GM21515 (cell line): ENCODE measurements at regions not wholly inside any gene's neighbourhood (a gene's known extent, or its start where the extent isn't known, plus 50 kb on each side); places are given as distances from the start of the nearest gene placed in this dataset.

Experiments
- ATAC-seq: cut with Tn5 transposase; IDR thresholded peaks from one replicate; pipeline ENCODE4 v1.9.1; 2021; ENCODE audit not compliant: unreplicated experiment

- ATAC-seq: no peak
Observed at GRCh38 chr1:96962751-96963211, 241.2 kb downstream of the PTBP2 start.

DNA sequence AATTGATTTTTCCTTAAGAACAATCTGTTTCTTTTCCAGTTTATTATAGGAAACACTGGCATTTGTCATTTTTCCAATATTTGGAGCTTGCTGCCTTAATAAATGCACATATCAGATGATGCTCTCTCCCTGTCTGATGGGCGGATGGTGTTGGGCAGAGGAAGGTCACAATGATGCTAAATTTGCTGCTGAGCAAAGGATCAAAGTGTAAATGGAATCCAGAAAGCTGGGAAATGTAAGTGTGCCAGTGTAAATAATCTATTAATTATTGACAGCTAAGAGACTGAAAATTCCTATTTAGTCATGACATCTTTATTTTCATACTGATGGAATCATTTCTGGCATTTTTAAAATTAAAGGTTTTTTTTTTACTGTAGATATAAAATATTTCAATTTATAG, 243.2 kb downstream of the PTBP2 start:
- ATAC-seq: no peak

DNA sequence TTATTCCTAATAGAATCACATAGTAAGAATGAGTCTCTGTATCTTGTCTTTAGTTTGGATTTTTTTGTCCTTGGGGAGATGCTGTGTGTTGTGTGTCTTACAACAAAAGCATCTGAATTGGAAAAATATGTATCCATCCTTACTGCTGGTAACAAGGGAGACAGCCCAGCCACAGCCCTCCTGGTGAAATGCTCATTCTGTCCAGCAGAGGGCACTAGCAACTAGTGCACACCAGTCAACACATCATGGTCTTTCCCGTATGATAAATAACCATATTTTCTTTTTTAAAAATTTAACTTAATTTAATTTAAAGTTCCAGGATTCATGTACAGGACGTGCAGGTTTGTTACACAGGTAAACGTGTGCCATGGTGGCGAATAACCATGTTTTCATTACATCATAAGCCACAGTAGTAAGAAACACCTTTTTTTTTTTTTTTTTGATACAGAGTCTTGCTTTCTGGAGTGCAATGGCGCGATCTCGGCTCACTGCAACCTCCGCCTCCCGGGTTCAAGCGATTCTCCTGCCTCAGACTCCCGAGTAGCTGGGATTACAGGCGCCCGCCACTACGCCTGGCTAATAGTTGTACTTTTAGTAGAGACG, 245.1 kb downstream of the PTBP2 start:
- ATAC-seq: peak; percentile 97

GRCh38 chr1:96967311-96967710, 245.7 kb downstream of the PTBP2 start:
- ATAC-seq: no peak

GRCh38 chr1:96968541-96968940, 247.0 kb downstream of the PTBP2 start:
- ATAC-seq: no peak

DNA sequence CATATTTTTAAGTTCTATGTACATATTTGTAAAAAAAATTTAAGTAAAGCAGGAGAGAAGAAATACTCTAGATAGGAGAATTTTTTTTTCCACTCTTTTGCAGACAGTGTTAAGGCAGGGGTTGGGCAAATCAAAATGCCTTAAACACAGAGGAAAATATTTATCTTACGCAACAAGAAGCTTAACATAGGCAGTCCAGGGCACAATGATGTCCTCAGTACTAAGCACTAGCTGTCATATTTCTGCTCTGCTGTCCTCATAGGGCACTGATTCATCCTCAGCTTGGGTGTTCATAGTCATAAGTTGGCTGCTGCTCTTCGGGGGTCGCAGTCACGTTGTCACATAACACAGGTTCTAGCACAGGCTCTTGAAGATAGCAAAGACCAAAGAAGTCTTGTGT, 247.4 kb downstream of the PTBP2 start:
- ATAC-seq: no peak

DNA sequence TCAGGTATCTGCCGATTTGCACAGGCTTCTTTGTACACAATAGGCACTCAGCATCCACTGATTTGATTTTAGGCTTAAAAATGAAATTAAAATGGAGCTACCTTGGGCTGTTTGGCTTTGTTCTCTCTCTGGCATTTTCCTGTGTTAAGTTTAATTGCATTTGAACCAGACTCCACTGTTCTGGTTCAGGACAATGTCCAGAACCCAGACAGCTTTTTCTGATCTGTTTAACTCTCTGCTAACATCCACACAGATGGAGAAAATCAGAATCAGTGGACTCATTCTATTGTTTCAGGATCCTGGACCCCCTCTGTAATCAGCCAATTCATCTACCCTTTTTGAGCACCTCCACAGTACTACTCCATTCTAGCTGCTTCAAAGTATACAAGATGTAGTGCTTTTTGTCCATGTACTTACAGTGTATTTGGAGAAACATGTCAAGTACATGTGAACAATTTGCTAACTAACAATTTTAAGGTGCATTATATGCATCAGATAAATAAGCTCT, 248.1 kb downstream of the PTBP2 start:
- no peak for ATAC-seq

DNA sequence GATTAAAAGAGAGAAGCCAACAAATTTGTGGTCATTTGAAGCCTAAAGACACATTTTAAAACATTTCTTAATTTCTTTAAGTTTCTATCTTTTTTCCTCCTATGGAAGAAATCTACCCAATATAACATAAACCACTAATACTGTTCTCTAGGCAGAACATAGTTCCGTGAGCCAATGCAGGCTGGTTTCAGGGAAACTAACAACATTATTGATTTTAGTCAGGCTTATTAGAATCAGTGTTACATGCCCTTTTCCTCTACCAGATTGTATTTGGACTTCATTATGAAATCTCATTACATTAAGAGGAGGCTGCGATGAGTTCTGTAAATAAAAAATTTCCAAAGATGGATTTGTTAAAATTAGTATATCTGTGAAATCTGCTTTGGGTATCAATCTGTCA, 249.9 kb downstream of the PTBP2 start:
- no peak for ATAC-seq

- no peak for ATAC-seq
Observed at GRCh38 chr1:96971849-96972602, 250.4 kb downstream of the PTBP2 start.

- ATAC-seq: no peak
Observed at GRCh38 chr1:96973605-96974004, 252.0 kb downstream of the PTBP2 start.

DNA sequence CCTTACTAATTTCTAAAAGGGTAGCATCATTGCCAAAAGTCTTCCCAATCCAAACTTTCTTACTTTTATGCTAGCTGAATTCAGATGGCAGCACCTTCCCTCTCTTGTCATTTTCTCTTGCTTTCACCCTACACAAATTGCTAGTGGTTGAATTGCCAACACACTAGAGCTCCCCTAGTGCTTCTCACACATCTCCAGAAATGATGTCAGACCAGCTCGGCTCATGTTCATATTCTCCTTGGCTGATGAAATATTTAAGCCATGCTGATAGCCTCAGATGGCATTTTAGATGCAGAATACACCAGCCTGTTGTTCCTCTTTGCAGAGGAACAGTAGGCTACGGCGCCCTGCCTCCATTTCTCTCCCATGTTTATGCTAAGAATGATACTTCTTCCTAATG, 256.9 kb downstream of the PTBP2 start:
- ATAC-seq: no peak

GRCh38 chr1:96978901-96979300, 257.3 kb downstream of the PTBP2 start:
- ATAC-seq: no peak

GRCh38 chr1:96979304-96980268, 258.0 kb downstream of the PTBP2 start:
- no peak for ATAC-seq

DNA sequence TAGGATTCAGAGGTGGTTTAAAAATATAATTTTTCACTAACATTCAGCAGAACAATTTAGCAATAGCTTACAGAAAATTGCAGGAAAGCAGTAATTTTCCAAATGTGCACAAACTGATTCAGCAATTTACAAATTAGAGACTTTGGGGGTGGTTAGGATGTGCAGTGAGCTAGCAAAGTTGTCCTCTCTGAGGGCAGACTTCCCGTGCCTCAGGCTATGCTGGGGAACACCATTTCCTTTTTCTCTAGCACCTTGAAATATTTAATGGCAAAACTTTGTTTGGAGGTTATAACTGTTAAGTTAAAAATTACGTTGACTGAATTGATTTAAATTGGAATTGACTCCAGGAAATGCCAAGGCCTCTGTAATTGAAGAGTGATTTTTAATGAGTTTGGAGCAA, 258.9 kb downstream of the PTBP2 start:
- no peak for ATAC-seq

GRCh38 chr1:96981181-96981580, 259.6 kb downstream of the PTBP2 start:
- no peak for ATAC-seq

DNA sequence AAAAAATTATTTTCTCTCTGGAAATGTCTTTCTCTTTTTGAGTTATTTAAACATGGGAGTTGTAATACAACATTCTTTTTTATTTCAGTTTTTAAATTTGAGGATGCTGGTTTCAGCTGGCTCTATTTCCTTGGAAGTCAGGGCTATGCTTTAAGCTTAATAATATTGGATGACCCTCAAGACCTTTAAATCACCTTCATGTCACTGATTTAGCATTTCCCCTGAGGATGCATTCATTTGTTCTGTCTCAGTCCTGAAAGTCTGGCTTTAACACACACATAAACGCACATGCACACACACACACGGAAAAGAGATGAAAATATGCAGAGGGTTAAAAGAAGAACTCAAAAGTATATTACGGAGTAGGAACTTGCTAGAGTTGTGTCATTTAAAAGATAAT, 260.5 kb downstream of the PTBP2 start:
- no peak for ATAC-seq

DNA sequence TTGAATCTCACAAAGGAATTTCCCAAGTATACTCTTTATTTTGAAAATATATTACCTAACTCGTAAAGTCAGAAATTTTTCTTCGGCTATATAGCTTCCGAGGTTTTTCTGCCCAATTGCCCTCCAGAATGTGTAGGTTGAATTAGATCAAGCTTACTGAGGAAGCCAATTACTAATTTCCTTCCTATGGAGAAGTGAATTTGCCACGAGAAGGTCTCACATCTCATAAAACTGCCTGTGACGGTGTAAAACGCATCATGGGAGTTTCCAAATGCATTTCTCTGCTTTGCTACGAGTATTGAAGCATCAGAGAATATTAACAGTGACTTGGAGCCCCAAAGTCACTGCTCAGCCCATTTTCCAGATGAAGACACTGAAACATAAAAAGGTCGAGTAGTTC, 262.3 kb downstream of the PTBP2 start:
- ATAC-seq: no peak

DNA sequence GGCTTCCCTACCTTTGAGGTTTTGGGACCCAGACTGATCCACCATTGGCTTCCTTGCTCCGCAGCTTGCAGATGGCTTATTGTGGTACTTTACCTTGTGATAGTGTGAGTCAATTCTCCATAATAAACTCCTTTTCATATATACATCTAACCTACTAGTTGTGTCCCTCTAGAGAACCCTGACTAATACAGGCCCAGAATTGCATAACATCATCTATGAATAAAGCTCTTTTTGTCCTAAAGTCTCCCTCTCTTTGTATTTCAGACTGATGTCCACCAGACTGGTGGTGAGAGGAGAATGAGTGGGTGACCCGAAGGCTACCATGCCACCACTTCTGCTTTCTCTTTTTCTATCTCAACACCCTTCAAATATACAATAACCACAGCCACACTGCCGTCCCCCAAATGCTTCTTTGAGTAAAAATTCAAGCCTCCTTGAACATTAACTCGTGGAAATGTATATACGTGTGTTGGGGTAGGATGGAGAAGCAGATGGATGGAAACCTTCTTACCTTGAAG, 265.7 kb downstream of the PTBP2 start:
- no peak for ATAC-seq

DNA sequence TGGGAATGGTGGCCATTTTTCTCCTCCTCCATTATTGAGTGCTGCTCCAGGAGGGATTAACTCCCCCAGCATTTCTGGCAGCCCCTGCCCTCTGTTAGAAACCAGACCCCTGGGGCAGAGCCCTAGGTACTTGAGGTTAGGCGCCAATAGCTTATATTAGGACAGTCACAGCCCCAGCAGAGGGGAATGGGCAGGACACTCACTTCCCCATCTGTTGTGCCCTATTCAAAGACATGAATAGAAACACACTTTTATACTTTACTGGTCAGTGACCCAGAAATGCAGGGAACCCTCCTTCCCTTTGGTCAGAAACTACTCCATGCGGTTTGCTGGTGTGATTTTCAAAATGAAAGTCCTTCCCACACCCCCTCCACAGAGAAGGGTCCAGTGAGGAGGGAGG, 267.7 kb downstream of the PTBP2 start:
- ATAC-seq: no peak

DNA sequence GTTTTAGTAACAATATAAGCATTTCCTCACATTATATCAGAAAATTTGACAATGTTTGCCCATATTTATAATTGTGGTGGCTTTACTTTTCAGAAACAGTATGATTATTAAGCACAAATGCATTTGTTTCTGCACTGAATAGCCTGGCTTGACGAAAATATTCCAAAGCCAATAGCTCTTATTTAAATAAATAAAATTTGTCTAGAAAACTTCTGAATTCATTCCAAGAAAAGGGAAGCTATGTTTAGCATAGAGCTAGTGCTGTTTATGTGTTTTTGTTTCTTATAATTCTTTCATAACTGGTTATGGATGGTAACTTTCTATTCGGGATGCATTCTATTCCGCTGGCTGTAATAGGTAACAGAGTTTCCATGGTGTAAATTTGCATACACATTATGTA, 268.6 kb downstream of the PTBP2 start:
- ATAC-seq: no peak

GRCh38 chr1:96991261-96991660, 269.7 kb downstream of the PTBP2 start:
- no peak for ATAC-seq
